ENCODE measurements at regions not wholly inside any gene's neighbourhood (a gene's known extent, or its start where the extent isn't known, plus 50 kb on each side); places are given as distances from the start of the nearest gene placed in this dataset.

GRCh38 chr17:14776791-14777190 lies 475.9 kb downstream of the HS3ST3B1 start:
- no peak for DNase-seq (ENCODE audit: low read depth in 2 of 3, low spot score in 2 of 3)

GRCh38 chr17:14775731-14776492 lies 475.0 kb downstream of the HS3ST3B1 start:
- no peak for DNase-seq (ENCODE audit: low read depth in 2 of 3, low spot score in 2 of 3)

- DNase-seq (ENCODE audit: low read depth in 2 of 3, low spot score in 2 of 3): no peak
Measured at GRCh38 chr17:14774774-14775173, 473.9 kb downstream of the HS3ST3B1 start.

GRCh38 chr17:14772776-14773175 lies 471.9 kb downstream of the HS3ST3B1 start:
- no peak for DNase-seq (ENCODE audit: low read depth in 2 of 3, low spot score in 2 of 3)

- DNase-seq (ENCODE audit: low read depth in 2 of 3, low spot score in 2 of 3): no peak
Measured at GRCh38 chr17:14771543-14771942, 470.7 kb downstream of the HS3ST3B1 start.

- DNase-seq (ENCODE audit: low read depth in 2 of 3, low spot score in 2 of 3): no peak
Measured at GRCh38 chr17:14768923-14769322, 468.0 kb downstream of the HS3ST3B1 start.

- no peak for DNase-seq (ENCODE audit: low read depth in 2 of 3, low spot score in 2 of 3)
Measured at GRCh38 chr17:14762736-14763479, 462.0 kb downstream of the HS3ST3B1 start.

GRCh38 chr17:14760719-14761411 lies 460.0 kb downstream of the HS3ST3B1 start:
- DNase-seq (ENCODE audit: low read depth in 2 of 3, low spot score in 2 of 3): no peak

- DNase-seq (ENCODE audit: low read depth in 2 of 3, low spot score in 2 of 3): no peak
Measured at GRCh38 chr17:14760212-14760611, 459.3 kb downstream of the HS3ST3B1 start.

- no peak for DNase-seq (ENCODE audit: low read depth in 2 of 3, low spot score in 2 of 3)
Measured at GRCh38 chr17:14759325-14759724, 458.4 kb downstream of the HS3ST3B1 start.

GRCh38 chr17:14756479-14756878 lies 455.6 kb downstream of the HS3ST3B1 start:
- no peak for DNase-seq (ENCODE audit: low read depth in 2 of 3, low spot score in 2 of 3)

- no peak for DNase-seq (ENCODE audit: low read depth in 2 of 3, low spot score in 2 of 3)
Measured at GRCh38 chr17:14755002-14755401, 454.1 kb downstream of the HS3ST3B1 start.

GRCh38 chr17:14753383-14753782 lies 452.5 kb downstream of the HS3ST3B1 start:
- no peak for DNase-seq (ENCODE audit: low read depth in 2 of 3, low spot score in 2 of 3)

GRCh38 chr17:14752011-14752410 lies 451.1 kb downstream of the HS3ST3B1 start:
- no peak for DNase-seq (ENCODE audit: low read depth in 2 of 3, low spot score in 2 of 3)

GRCh38 chr17:14750866-14751265 lies 450.0 kb downstream of the HS3ST3B1 start:
- DNase-seq (ENCODE audit: low read depth in 2 of 3, low spot score in 2 of 3): no peak

GRCh38 chr17:14749269-14749668 lies 448.4 kb downstream of the HS3ST3B1 start:
- no peak for DNase-seq (ENCODE audit: low read depth in 2 of 3, low spot score in 2 of 3)

GRCh38 chr17:14748036-14748710 lies 447.3 kb downstream of the HS3ST3B1 start:
- no peak for DNase-seq (ENCODE audit: low read depth in 2 of 3, low spot score in 2 of 3)

- DNase-seq (ENCODE audit: low read depth in 2 of 3, low spot score in 2 of 3): no peak
Measured at GRCh38 chr17:14747603-14747950, 446.7 kb downstream of the HS3ST3B1 start.

GRCh38 chr17:14746822-14747602 lies 446.1 kb downstream of the HS3ST3B1 start:
- no peak for DNase-seq (ENCODE audit: low read depth in 2 of 3, low spot score in 2 of 3)

- DNase-seq (ENCODE audit: low read depth in 2 of 3, low spot score in 2 of 3): no peak
Measured at GRCh38 chr17:14745541-14745940, 444.7 kb downstream of the HS3ST3B1 start.

All from hematopoietic multipotent progenitor cell (in vitro differentiated cells).